Stimulated activated CD4-positive, alpha-beta T cell treated with anti-CD3 and anti-CD28 coated beads, Interleukin-2, amount 100 ng/mL, for 4 hours (primary cell): ENCODE measurements at regions not wholly inside any gene's neighbourhood (a gene's known extent, or its start where the extent isn't known, plus 50 kb on each side); places are given as distances from the start of the nearest gene placed in this dataset.

Source experiments
- DNase-seq: peaks from one replicate; pipeline ENCODE4 v3.0.0-alpha.2; 2020; ENCODE audit warnings: low read depth

DNA sequence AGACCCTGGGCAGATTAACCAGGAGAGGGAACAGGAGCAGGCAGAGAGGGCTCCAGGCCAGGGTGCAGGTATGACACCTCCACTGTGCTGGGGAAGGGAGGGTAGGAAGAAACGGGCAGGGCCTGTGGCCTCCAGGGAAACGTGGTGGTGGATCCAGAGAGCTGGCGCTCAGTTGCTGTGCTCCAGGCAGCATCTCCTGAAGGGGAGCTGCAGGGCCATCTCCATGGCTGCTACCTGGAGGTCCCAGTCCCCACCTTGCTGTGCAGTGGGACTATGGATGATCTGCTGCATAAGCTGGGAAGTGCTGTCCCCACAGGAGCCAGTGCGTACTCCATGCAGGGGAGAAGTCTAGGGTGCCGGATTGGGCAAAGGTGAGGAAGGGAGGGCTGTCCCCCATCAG lies 125.9 kb upstream of the RUNX3 start:
- DNase-seq = no peak

DNA sequence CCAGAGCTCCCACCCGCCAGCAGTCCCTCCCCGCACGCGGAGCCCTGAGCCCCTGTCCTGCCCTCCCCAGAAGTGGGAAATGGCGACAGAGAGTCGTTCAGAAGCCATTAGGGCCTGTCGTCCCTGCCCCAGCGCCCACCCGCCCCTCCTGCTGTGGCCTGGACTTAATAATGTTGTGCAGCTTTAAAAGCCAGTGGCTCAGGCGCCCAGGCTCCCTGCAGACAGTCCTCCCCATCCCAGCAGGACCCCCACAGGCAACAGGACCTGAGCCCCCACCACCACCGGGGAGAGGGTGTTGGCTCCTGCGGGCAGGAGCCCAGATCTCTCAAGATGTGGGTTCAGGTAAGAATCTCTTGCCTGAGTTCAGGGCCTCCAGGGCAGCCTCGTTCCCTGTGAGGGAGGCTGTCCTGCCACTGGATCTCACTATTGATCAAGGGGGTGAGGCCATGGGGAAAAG lies 125.3 kb upstream of the RUNX3 start:
- no peak for DNase-seq

DNA sequence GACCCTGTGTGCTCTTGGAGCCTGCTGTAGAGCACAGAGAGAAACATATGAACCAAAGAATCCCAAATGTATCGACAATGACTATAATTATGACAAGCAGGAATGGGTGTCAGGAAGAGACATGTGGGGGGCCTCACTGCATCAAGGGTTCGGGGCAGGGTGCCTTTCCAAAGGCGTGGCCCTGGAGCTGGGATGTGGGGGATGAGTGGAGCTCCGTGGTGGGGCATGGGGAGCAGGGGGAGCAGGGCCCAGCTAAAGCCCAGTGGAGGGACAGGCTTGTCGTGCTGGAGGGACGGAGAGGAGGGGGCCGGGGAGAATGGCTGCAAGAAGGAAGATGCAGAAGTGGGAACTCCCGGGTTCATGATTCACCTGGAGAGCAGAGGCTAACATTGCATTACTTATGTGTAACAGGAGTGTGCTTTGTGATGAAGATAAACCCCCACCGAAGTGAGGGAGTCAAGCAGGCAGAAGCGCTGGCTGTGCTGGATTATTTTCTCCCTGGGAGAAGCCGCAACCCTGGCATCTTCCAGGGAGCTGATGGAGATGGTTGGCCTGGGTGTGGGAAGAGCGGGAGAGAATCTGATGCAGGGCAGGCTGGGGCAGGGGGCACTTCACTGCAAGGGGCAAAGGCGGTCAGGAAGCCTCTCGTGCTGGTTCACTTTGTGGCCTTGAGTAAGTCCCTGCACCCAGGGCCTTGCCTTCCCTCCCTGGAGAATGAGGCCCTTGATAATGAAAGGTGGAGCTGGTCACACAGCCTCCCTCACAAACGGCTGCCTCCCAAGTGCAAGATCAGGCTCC lies 124.6 kb upstream of the RUNX3 start:
- DNase-seq = no peak

GRCh38 chr1:25053576-25054250 lies 123.6 kb upstream of the RUNX3 start:
- no peak for DNase-seq

DNA sequence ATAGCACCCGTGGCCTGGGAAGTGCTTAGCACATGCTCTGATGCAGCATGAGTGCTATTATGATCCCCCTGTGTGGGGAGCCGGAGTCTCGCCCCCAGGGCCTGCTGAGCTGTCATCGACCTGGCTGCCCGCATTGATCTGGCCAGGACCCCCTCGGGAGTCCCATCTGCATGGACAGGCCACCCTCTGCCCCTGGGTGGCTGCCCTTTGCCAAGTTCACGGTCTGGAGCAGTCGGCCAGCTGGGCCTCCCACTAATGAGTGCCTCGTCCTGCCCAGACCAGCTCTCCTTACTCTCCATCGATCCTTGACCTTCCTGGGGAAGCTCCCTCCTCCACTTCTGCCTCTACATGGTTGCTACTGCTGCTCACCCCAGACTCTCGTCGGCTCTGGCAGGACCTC lies 121.8 kb upstream of the RUNX3 start:
- no peak for DNase-seq

DNA sequence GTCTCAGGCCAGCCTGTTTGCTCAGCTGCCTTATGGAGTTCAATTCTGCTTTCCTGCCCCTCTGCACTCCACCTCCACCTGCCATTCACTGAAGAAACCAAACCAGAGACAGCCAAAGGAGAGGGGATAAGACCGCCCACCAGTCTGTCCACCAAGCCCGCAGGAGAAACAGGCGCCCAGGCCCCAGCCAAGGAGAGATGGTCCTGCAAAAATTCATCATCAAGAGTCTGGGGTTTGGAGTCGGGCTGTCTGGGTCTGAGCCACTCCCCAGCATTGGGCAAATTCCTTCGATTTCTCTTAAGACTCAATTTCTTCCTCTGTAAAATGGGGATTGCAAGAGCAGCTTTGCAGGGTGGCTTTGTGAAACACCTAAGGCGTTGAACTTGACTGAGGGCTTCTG lies 121.4 kb upstream of the RUNX3 start:
- no peak for DNase-seq

GRCh38 chr1:25050165-25050564 lies 120.1 kb upstream of the RUNX3 start:
- DNase-seq = no peak

GRCh38 chr1:25049190-25049589 lies 119.1 kb upstream of the RUNX3 start:
- no peak for DNase-seq

DNA sequence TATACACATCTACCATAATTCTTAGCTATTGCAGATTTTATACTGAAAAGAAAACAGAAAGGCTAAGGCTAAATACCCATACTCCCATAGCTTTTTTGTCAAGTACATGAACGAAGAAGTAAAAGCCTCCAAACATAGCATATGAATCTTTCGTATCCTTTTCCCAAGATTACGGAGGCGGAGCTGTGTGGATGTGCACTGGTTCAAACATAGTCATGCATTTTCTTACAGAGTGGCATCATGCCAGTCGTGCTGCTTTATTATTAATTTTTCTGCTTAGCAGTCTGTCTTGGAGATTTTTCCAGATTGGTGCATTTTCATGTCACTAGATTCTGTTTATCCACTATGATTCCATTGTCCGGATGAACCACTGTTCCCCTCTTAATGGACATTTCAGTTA lies 118.7 kb upstream of the RUNX3 start:
- no peak for DNase-seq

DNA sequence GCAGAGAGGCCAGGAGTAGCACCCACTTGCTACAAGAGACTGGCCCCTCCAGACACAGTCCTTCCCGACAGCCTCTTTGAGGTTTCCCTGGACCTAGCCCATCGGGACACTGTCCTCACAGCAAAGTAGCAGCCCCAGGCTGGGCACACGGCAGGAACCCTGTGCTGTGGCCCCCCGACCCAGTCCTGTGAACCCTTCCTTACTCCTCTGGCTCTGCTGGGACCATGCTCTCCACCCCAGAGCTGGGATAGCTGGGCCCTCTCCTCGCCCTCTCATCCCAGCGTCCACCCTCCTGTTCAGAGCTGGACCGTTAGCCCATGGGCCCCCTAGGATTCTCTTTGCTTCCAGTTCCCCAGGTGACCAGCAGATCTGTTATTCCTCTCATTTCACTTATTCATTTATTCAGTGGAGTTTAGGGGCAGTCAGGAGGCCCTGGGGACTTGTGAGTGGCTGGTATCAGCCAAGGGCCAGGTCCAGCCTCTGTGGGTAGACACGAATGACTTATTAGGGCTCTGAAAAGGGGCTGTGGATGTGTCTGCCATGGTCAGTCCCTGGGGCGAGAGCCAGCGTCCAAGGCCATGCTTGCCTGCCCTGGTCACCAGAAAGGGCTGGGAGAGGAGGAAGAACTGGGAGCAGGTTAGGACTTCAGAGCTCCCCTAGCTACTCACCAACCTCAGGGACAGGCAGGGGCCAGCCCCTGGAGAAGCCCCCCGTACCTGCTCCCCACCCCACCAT lies 117.6 kb upstream of the RUNX3 start:
- DNase-seq = no peak

DNA sequence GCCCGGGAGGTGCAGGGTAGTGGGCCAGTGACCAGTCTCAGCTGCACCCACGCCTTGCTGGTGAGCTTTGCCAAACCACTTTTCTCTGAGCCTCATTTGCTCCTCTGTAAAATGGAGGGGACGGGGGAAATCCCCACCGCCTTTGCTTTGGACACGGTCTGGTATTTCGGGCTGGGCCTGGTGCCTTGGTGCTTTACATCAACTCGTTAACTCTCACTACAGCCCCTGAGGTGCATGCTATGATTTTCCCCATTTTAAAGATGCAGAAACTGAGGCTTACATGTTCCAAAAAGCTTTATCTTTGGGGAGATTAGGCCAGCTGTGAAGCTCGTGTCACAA lies 116.1 kb upstream of the RUNX3 start:
- no peak for DNase-seq

DNA sequence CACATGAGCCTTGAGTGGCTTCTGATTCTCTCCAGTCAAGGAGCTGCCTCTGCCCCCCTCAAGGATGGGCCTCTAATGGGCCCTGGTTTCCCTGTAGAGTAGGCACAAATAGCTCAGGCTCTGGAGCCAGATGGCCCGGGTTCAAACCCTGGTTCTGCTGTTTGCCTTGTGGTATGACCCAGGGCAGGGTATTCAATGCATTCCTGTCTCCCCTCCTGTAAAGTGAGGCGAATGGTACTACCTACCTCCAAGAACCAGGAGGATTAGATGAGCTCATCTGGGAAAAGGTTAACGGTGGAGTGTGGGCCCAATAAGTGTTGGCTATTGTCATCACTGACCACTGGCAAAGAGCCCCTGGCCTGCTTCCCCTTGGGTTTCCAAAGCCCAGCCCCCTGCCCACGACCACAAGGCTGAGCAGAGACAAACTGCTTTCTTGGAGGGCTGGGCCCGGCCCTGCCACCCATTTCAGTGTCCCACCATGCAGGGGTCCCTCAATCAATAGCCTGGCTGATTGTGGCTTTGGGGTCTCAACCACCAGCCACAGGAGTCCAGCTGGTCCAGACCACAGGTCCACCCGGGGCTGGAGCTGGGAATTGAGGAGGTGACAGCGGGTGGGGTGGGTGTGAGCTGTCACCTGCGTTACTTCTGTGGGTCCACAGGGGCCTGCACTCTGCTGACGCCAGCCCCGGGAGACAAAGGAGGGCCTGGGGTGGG lies 115.6 kb upstream of the RUNX3 start:
- DNase-seq = no peak

DNA sequence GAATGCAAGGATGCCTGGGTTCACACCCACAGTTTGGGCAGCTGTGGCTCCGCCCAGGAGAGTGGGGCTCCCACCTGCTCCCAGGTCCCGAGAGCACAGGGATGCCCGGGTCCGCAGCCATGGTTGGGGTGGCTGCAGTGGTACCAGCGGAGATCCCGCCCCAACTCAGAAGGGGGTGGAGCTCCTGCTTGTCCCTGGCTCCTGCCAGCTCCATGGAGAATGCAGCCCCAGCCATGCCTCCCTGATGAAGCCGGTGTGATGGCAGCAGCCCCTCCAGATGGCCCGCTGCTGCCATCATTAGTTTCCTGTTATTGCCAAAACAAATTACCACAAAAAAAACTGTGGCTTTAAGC lies 113.1 kb upstream of the RUNX3 start:
- DNase-seq = no peak

GRCh38 chr1:25042331-25043227 lies 112.5 kb upstream of the RUNX3 start:
- DNase-seq = no peak

DNA sequence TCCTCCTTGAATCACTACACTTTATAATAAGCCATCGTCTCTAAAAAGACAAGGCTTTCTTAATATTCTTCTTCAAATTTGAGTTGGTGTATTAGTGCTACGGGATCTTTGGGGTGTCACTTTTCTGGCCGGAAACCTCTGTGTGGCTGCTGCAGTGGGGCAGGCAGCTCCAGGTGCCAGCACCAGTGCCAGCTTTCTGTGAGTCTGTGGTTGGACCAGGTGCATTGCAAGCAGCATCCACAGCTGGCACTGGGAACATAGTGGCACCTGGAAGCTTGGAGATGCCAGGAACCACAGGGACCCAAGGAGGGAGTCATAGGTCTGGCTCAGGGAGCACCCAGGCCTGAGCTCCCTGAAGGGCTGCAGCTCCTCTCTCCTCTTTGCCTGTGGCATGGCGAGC lies 111.8 kb upstream of the RUNX3 start:
- no peak for DNase-seq

DNA sequence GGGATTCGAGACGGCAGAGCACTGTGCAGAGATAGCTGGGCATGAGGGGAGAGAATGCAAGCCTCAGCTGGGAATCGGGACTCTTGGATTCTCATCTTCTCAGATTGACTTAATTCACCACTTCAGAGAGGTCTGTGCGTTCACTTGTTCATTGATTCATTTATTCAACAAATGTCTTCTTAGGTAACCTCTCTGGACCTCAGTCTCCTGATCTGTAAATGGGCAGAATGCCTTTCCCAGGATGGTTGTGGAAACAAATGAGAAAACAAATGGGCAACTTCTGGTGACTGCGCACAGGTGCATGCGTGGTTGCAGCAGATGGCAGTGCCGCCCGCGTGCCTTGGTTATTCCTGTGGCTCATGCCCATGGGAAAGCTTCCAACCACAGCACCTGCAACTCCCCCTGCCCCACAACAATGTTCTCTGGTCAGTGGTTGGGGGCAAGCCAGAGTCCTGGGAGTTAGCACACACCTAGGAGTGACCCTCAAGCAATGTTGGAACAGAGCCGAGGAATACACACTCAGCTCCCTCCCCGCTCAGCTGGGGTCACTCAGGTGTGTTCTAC lies 110.1 kb upstream of the RUNX3 start:
- no peak for DNase-seq

GRCh38 chr1:25039229-25039628 lies 109.2 kb upstream of the RUNX3 start:
- no peak for DNase-seq

DNA sequence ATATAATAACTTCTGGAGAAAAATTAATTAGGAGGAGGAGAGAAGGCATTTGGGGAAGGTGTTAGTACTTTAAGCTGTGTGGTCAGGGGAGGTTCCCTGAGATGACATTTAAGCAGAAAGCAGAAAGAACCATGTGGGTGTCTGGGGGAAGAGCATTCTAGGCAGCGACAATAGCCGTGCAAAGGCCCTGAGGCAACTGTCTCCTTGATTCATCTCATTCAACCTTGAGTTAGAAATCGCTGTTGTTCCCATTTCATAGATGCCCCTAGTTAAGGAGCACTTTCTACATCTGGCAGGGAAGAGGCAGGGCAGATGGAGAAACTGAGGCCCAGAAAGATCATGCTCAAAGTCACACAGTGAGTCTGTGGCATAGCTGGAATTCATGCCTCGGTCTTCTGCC lies 108.6 kb upstream of the RUNX3 start:
- DNase-seq = no peak

DNA sequence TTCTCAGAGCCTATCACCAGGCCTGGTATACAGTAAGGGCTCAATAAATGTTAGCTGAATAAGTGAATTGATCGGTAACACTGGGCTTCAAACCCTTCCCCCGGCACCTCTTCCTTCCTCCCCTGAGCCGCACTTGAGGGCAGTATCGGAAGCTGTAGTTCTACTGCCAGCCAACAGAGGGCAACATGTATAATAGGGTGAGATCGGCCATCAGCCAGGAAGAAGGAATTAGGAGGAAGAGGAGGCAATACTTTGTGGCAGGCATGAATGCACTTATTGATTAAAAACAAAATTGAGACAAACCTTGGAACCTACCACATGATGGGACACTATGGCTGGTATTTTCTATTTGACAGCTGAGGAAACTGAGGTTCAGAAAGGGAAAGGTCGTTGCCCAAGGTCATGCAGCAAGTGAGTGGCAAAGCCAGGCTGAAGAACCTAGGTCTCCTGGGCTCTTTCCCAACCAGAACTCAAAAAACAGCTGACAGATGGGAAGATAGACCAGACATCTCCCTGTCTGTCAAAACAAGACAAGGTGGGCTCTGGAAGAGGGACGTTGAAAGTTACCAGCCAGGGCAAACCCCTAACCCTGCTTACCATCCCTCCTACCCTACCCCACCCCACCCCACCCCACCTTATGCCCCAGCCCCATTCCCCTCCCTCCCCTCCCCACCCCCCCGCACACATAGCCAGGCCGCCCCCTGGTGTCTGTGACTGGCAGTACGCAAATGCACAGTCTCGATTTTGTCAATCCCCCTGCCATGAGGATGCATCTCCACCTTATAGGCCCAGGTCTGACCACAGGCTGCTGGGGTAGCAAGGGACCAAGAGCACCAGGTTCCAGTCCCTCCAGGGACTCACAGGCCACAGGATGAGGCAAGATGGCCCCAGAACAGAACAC lies 107.3 kb upstream of the RUNX3 start:
- peak; percentile 50 for DNase-seq

GRCh38 chr1:25036117-25036546 lies 106.1 kb upstream of the RUNX3 start:
- no peak for DNase-seq
